SK-N-SH (cell line): ENCODE measurements at regions not wholly inside any gene's neighbourhood (a gene's known extent, or its start where the extent isn't known, plus 50 kb on each side); places are given as distances from the start of the nearest gene placed in this dataset.
"Not testable (repeated sequence)": the region's sequence is repeated elsewhere in the genome, so short reads cannot be mapped to it uniquely, and the experiment has no call there.

Experiments used
- CTCF ChIA-PET: fragments of 300-600, 350-600 bp; formaldehyde crosslinking; extraction: SDS; loops from one replicate; lab custom pipeline; 2021; lab: Yijun Ruan, JAX
- POLR2A ChIA-PET: fragments of 350-600 bp; sonication (Branson Sonifier 250); formaldehyde crosslinking; extraction: SDS; loops from one replicate; lab custom pipeline; 2020; ENCODE audit warnings: antibody characterized with exemption, inconsistent platforms; lab: Yijun Ruan, JAX
- DNase-seq: peaks from one replicate; pipeline ENCODE4 v3.0.0; 2012
- H2AFZ ChIP-seq: fragments of 200-600 bp; sonication (generic); 2 replicates; pipeline ENCODE4 v1.8.1; 2016; ENCODE audit warnings: antibody characterized with exemption, mild to moderate bottlenecking, low read depth
- H3F3A ChIP-seq: fragments of 200-600 bp; sonication (generic); replicated peaks from 2 replicates; pipeline ENCODE3; 2016; ENCODE audit warnings: antibody characterized with exemption, mild to moderate bottlenecking; ENCODE audit not compliant: insufficient read depth
- H3K27ac ChIP-seq, 2 experiments: fragments of 200-500 bp in 1 of 2; fragments of 200-600 bp in 1 of 2; sonication (Bioruptor generic) in 1 of 2; sonication (generic), shearing (Covaris generic) in 1 of 2; 2 replicates each; pipeline versions ENCODE4 v1.5.1 to v1.6.1; 2014 to 2016; ENCODE audit warnings: low read depth in 2 of 2, inconsistent platforms in 1 of 2, low read length in 1 of 2, mild to moderate bottlenecking in 1 of 2, mixed read lengths in 1 of 2
- H3K27me3 ChIP-seq: fragments of 200-600 bp; sonication (generic), shearing (Covaris generic); 2 replicates; pipeline ENCODE4 v1.6.1; 2016; ENCODE audit warnings: mixed run types; ENCODE audit not compliant: insufficient read depth
- H3K36me3 ChIP-seq, 2 experiments: fragments of 200-500 bp in 1 of 2; fragments of 200-600 bp in 1 of 2; sonication (Bioruptor generic) in 1 of 2; sonication (generic) in 1 of 2; replicated peaks in 1 of 2; 2 replicates each; pipeline versions ENCODE3 to v1.5.1; 2014 to 2016; ENCODE audit warnings: low read length in 1 of 2, mild to moderate bottlenecking in 1 of 2; ENCODE audit not compliant: insufficient read depth in 2 of 2, control insufficient read depth in 1 of 2
- H3K4me1 ChIP-seq, 2 experiments: fragments of 200-500 bp in 1 of 2; fragments of 200-600 bp in 1 of 2; sonication (Bioruptor generic) in 1 of 2; sonication (generic), shearing (Covaris generic) in 1 of 2; 2 replicates each; pipeline versions ENCODE4 v1.5.1 to v1.6.1; 2014 to 2016; ENCODE audit warnings: low read depth in 1 of 2, low read length in 1 of 2, mixed run types in 1 of 2; ENCODE audit not compliant: insufficient read depth in 2 of 2, control insufficient read depth in 1 of 2
- H3K4me2 ChIP-seq: fragments of 200-600 bp; sonication (generic), shearing (Covaris generic); 2 replicates; pipeline ENCODE4 v1.6.1; 2017; ENCODE audit warnings: mixed run types
- H3K4me3 ChIP-seq, 2 experiments: fragments of 200-500 bp in 1 of 2; fragments of 200-600 bp in 1 of 2; sonication (Bioruptor generic) in 1 of 2; sonication (generic), shearing (Covaris generic) in 1 of 2; 2 replicates each; pipeline versions ENCODE4 v1.5.1 to v1.8.1; 2014 to 2016; ENCODE audit warnings: low read depth in 2 of 2, inconsistent platforms in 1 of 2, low read length in 1 of 2, mild to moderate bottlenecking in 1 of 2, mixed read lengths in 1 of 2, moderate library complexity in 1 of 2
- H3K79me2 ChIP-seq: fragments of 200-600 bp; sonication (generic); 2 replicates; pipeline ENCODE4 v1.8.1; 2017; ENCODE audit warnings: mild to moderate bottlenecking; ENCODE audit not compliant: insufficient read depth
- H3K9ac ChIP-seq: fragments of 200-600 bp; sonication (generic); 2 replicates; pipeline ENCODE4 v1.6.1; 2017; ENCODE audit warnings: mixed run types
- H3K9me2 ChIP-seq: fragments of 200-600 bp; sonication (generic); 2 replicates; pipeline ENCODE4 v1.6.1; 2017; ENCODE audit warnings: mixed run types
- H3K9me3 ChIP-seq: fragments of 200-600 bp; sonication (generic); 2 replicates; pipeline ENCODE4 v1.6.1; 2017; ENCODE audit warnings: mixed run types, mild to moderate bottlenecking, moderate library complexity
- H4K20me1 ChIP-seq: fragments of 200-600 bp; sonication (generic); 2 replicates; pipeline ENCODE4 v1.6.1; 2017; ENCODE audit warnings: mild to moderate bottlenecking, mixed run types; ENCODE audit not compliant: insufficient read depth
- MAX ChIP-seq: IDR thresholded peaks from 2 replicates; pipeline ENCODE4 v1.4.0; 2012; ENCODE audit warnings: low read depth
- RAD21 ChIP-seq: IDR thresholded peaks from 2 replicates; pipeline ENCODE4 v1.6.1; 2012; ENCODE audit warnings: mild to moderate bottlenecking, low read length
- SMC3 ChIP-seq: IDR thresholded peaks from 2 replicates; pipeline ENCODE4 v1.6.1; 2012; ENCODE audit warnings: low read depth, low read length, improper control_type of control experiment
- WGBS: methylation state at CpG from one replicate; pipeline ENCODE4 v1.1.6; 2017; ENCODE audit warnings: low lambda C conversion rate; 5-methylcytosine and 5-hydroxymethylcytosine counted together
- TF ChIP-seq, protein P1 (sequence below): IDR thresholded peaks from 2 replicates; pipeline ENCODE4 v1.4.0; 2012; ENCODE audit warnings: low read depth, borderline replicate concordance

DNA sequence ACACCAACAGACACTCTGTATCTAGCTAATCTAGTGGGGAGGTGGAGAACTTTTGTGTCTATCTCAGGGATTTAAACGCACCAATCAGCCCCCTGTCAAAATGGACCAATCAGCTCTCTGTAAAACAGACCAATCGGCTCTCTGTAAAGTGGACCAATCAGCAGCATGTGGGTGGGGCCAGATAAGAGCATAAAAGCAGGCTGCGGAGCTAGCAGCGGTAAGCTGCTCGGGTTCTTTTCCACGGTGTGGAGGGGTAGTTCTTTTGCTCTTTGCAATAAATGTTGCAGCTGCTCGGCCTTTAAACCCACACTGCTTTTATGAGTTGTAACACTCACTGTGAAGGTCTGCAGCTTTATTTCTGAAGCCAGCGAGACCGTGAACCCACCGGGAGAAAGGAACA, 51.3 kb upstream of the FOXI3 start:
- no peaks in the 10 kb centered on the region for H3K36me3 ChIP-seq
- ChIA-PET CTCF (interaction anchor here (1.1 to 1.4 kb wide), 3 partner anchors 49 to 344 kb away, joined by 3 to 4 read pairs (median 4); no protein-coding TSS in a partner anchor), POLR2A (no interaction called here)
- H3K9me2 ChIP-seq: no peaks in the 10 kb centered on the region
- H3K9me3 ChIP-seq: no peaks in the 10 kb centered on the region
- H3K9ac ChIP-seq: no peak overlapping the region
- H3K27me3 ChIP-seq: no peaks in the 10 kb centered on the region
- H2AFZ ChIP-seq: no peak overlapping the region
- H3K27ac ChIP-seq: no peak overlapping the region
- no peaks in the 10 kb centered on the region for H4K20me1 ChIP-seq
- TF ChIP-seq RAD21 (no peak), MAX (no peak), SMC3 (no peak)
- TF ChIP-seq, protein P1, sequence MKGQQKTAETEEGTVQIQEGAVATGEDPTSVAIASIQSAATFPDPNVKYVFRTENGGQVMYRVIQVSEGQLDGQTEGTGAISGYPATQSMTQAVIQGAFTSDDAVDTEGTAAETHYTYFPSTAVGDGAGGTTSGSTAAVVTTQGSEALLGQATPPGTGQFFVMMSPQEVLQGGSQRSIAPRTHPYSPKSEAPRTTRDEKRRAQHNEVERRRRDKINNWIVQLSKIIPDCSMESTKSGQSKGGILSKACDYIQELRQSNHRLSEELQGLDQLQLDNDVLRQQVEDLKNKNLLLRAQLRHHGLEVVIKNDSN: no peak
- no peaks in the 10 kb centered on the region for H3K79me2 ChIP-seq
- DNase-seq: no peak
- H3F3A ChIP-seq: no peaks in the 10 kb centered on the region
- H3K4me2 ChIP-seq: no peak overlapping the region
- no peak overlapping the region for H3K4me3 ChIP-seq
- whole genome bisulfite sequencing: 92% methylated on average over 10 of the region's 10 CpGs
- peaks cover 0 to 2% of the 10 kb centered on the region in 2 experiments; a peak in 1 of 4 replicates for H3K4me1 ChIP-seq

- H3K79me2 ChIP-seq, H3K4me1 ChIP-seq, H3K36me3 ChIP-seq, H3K4me2 ChIP-seq, H3K9me2 ChIP-seq, H4K20me1 ChIP-seq, H3K9me3 ChIP-seq, H3K27ac ChIP-seq, POLR2A ChIA-PET, H3K27me3 ChIP-seq, H2AFZ ChIP-seq, H3F3A ChIP-seq, H3K9ac ChIP-seq: not testable (repeated sequence)
- CTCF ChIA-PET: interaction anchor here (1.3 to 1.4 kb wide), 2 partner anchors 49 to 343 kb away, joined by 4 read pairs; no protein-coding TSS in a partner anchor
- peak; percentile 77 for DNase-seq
- WGBS: 0% methylated on average over 1 of the region's 19 CpGs
- H3K4me3 ChIP-seq: peak overlapping the region in 1 of 2 experiments; percentile 42; a peak in 2 of 4 replicates
Measured at GRCh38 chr2:88503359-88503662, 50.8 kb upstream of the FOXI3 start.
